Mesodermal cell (in vitro differentiated cells): ENCODE measurements at regions not wholly inside any gene's neighbourhood (a gene's known extent, or its start where the extent isn't known, plus 50 kb on each side); places are given as distances from the start of the nearest gene placed in this dataset.
A peak's percentile ranks its signal among the peaks of the same experiment; 100 is the strongest.

Source experiments
- H3K27ac ChIP-seq: 2 replicates; pipeline ENCODE4 v1.7.0; 2013; ENCODE audit warnings: mild to moderate bottlenecking, low read depth, low read length, moderate library complexity; ENCODE audit not compliant: severe bottlenecking
- H3K36me3 ChIP-seq: 2 replicates; pipeline ENCODE4 v1.7.1; 2013; ENCODE audit warnings: mild to moderate bottlenecking, low read length, moderate library complexity; ENCODE audit not compliant: control insufficient read depth, insufficient read depth
- H3K4me1 ChIP-seq: one replicate; pipeline ENCODE4 v1.7.1; 2013; ENCODE audit warnings: mild to moderate bottlenecking, low read length; ENCODE audit not compliant: insufficient read depth, control insufficient read depth, poor library complexity, severe bottlenecking
- H3K4me3 ChIP-seq: 2 replicates; pipeline ENCODE4 v1.7.0; 2013; ENCODE audit warnings: low read length, control low read depth, mild to moderate bottlenecking; ENCODE audit not compliant: insufficient read depth, poor library complexity, severe bottlenecking; ENCODE audit errors: extremely low read depth
- H3K9me3 ChIP-seq: 2 replicates; pipeline ENCODE4 v1.7.1; 2013; ENCODE audit warnings: mild to moderate bottlenecking, low read length, moderate library complexity; ENCODE audit not compliant: control insufficient read depth
- WGBS, 2 experiments: methylation state at CpG; one replicate each; pipeline ENCODE4 v1.1.5; 2013; ENCODE audit warnings: missing lambda C conversion rate in 2 of 2; ENCODE audit not compliant: insufficient coverage in 2 of 2; 5-methylcytosine and 5-hydroxymethylcytosine counted together

GRCh38 chr1:232227306-232227705 lies 402.6 kb downstream of the SIPA1L2 start:
- Histone ChIP-seq H3K4me3 (no peak overlapping the region), H3K4me1 (peaks cover 15% of the 10 kb centered on the region), H3K9me3 (no peaks in the 10 kb centered on the region), H3K36me3 (no peaks in the 10 kb centered on the region), H3K27ac (no peak overlapping the region)
- WGBS, 2 experiments = 15% methylated on average over 2 of the region's 3 CpGs; no CpG with 5 or more reads in 1 of the 2 experiments

GRCh38 chr1:232226197-232226712 lies 403.7 kb downstream of the SIPA1L2 start:
- peak overlapping the region; percentile 45 for H3K27ac ChIP-seq
- WGBS, 2 experiments = 0 to 33% methylated on average over 1 to 3 of the region's 5 CpGs
- no peaks in the 10 kb centered on the region for H3K9me3 ChIP-seq
- H3K4me1 ChIP-seq = peaks cover 15% of the 10 kb centered on the region
- H3K36me3 ChIP-seq = no peaks in the 10 kb centered on the region
- no peak overlapping the region for H3K4me3 ChIP-seq

GRCh38 chr1:232225336-232226131 lies 404.4 kb downstream of the SIPA1L2 start:
- H3K27ac ChIP-seq = peak overlapping the region; percentile 45
- H3K9me3 ChIP-seq = no peaks in the 10 kb centered on the region
- H3K4me3 ChIP-seq = no peak overlapping the region
- 49 to 65% methylated on average over 10 to 11 of the region's 13 CpGs for WGBS, 2 experiments
- H3K4me1 ChIP-seq = peaks cover 15% of the 10 kb centered on the region
- H3K36me3 ChIP-seq = no peaks in the 10 kb centered on the region

- no peaks in the 10 kb centered on the region for H3K36me3 ChIP-seq
- H3K9me3 ChIP-seq = no peaks in the 10 kb centered on the region
- no peak overlapping the region for H3K27ac ChIP-seq
- WGBS, 2 experiments = 91 to 93% methylated on average over 6 to 7 of the region's 7 CpGs
- no peak overlapping the region for H3K4me3 ChIP-seq
- H3K4me1 ChIP-seq = peaks cover 15% of the 10 kb centered on the region
These were observed 406.0 kb downstream of the SIPA1L2 start for GRCh38 chr1:232223887-232224286.

- H3K36me3 ChIP-seq = no peaks in the 10 kb centered on the region
- 86 to 93% methylated on average over 2 of the region's 2 CpGs for WGBS, 2 experiments
- H3K9me3 ChIP-seq = no peaks in the 10 kb centered on the region
- H3K27ac ChIP-seq = no peak overlapping the region
- peaks cover 15% of the 10 kb centered on the region for H3K4me1 ChIP-seq
- H3K4me3 ChIP-seq = no peak overlapping the region
These were observed 406.7 kb downstream of the SIPA1L2 start for GRCh38 chr1:232223183-232223708.

GRCh38 chr1:232222614-232223013 lies 407.3 kb downstream of the SIPA1L2 start:
- H3K27ac ChIP-seq = no peak overlapping the region
- no peak overlapping the region for H3K4me3 ChIP-seq
- WGBS, 2 experiments = 89 to 95% methylated on average over 4 of the region's 4 CpGs
- H3K9me3 ChIP-seq = no peaks in the 10 kb centered on the region
- H3K4me1 ChIP-seq = peaks cover 15% of the 10 kb centered on the region
- H3K36me3 ChIP-seq = no peaks in the 10 kb centered on the region

- Histone ChIP-seq H3K4me3 (no peak overlapping the region), H3K9me3 (no peaks in the 10 kb centered on the region), H3K27ac (no peak overlapping the region), H3K36me3 (no peaks in the 10 kb centered on the region), H3K4me1 (peaks cover 8% of the 10 kb centered on the region)
- 100% methylated on average over 2 to 3 of the region's 3 CpGs for WGBS, 2 experiments
These were observed 408.0 kb downstream of the SIPA1L2 start for GRCh38 chr1:232221802-232222499.

GRCh38 chr1:232218955-232219865 lies 410.7 kb downstream of the SIPA1L2 start:
- no peaks in the 10 kb centered on the region for H3K36me3 ChIP-seq
- no peak overlapping the region for H3K27ac ChIP-seq
- 89 to 94% methylated on average over 5 of the region's 7 CpGs for WGBS, 2 experiments
- no peaks in the 10 kb centered on the region for H3K9me3 ChIP-seq
- H3K4me1 ChIP-seq = no peaks in the 10 kb centered on the region
- no peak overlapping the region for H3K4me3 ChIP-seq

GRCh38 chr1:232213928-232214327 lies 416.0 kb downstream of the SIPA1L2 start:
- Histone ChIP-seq H3K36me3 (no peaks in the 10 kb centered on the region), H3K4me3 (no peak overlapping the region), H3K27ac (no peak overlapping the region), H3K9me3 (no peaks in the 10 kb centered on the region), H3K4me1 (peaks cover 12% of the 10 kb centered on the region)
- WGBS, 2 experiments = 89 to 100% methylated on average over 1 of the region's 1 CpG

GRCh38 chr1:232212253-232212652 lies 417.7 kb downstream of the SIPA1L2 start:
- Histone ChIP-seq H3K36me3 (no peaks in the 10 kb centered on the region), H3K9me3 (no peaks in the 10 kb centered on the region), H3K27ac (no peak overlapping the region), H3K4me1 (peaks cover 17% of the 10 kb centered on the region), H3K4me3 (no peak overlapping the region)
- 71 to 86% methylated on average over 1 of the region's 1 CpG for WGBS, 2 experiments
